Mammary epithelial cell (primary cell): ENCODE measurements at regions not wholly inside any gene's neighbourhood (a gene's known extent, or its start where the extent isn't known, plus 50 kb on each side); places are given as distances from the start of the nearest gene placed in this dataset.

Experiments
- EZH2 ChIP-seq: IDR thresholded peaks from 2 replicates; pipeline ENCODE4 v1.6.1; 2012; ENCODE audit warnings: low read length, inconsistent platforms, borderline replicate concordance
- TF ChIP-seq, protein P1 (sequence below), 2 donors: IDR thresholded peaks in 1 of 2; conservative IDR thresholded peaks in 1 of 2; 2 replicates each; pipeline ENCODE4 v1.5.1; 2011 to 2012; ENCODE audit warnings: inconsistent platforms in 2 of 2, low read length in 2 of 2, mild to moderate bottlenecking in 2 of 2, control low read depth in 1 of 2, low read depth in 1 of 2; ENCODE audit not compliant: insufficient read depth in 1 of 2; ENCODE audit errors: extremely low read depth in 1 of 2

DNA sequence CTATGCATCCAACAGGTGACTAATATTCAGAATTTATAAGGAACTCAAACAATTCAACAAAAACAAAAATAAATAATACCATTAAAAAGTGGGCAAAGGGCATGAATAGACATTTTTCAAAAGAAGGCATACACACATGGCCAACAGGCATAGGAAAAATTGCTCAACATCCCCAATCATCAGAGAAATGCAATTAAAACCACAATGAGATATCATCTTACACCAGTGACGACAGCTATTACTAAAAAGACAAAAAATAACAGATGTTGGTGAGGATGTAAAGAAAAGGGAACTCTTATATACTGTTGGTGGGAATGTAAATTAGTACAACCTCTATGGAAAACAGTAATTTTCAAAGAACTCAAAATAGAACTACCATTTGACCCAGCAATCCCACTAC lies 250.4 kb upstream of the N4BP1 start:
- TF ChIP-seq, protein P1, sequence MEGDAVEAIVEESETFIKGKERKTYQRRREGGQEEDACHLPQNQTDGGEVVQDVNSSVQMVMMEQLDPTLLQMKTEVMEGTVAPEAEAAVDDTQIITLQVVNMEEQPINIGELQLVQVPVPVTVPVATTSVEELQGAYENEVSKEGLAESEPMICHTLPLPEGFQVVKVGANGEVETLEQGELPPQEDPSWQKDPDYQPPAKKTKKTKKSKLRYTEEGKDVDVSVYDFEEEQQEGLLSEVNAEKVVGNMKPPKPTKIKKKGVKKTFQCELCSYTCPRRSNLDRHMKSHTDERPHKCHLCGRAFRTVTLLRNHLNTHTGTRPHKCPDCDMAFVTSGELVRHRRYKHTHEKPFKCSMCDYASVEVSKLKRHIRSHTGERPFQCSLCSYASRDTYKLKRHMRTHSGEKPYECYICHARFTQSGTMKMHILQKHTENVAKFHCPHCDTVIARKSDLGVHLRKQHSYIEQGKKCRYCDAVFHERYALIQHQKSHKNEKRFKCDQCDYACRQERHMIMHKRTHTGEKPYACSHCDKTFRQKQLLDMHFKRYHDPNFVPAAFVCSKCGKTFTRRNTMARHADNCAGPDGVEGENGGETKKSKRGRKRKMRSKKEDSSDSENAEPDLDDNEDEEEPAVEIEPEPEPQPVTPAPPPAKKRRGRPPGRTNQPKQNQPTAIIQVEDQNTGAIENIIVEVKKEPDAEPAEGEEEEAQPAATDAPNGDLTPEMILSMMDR (conservative IDR thresholded peaks at IDR 0.05 in 1 of 2, IDR thresholded peaks at IDR 0.05 in 1 of 2; ENCODE audit: extremely low read depth in 1 of 2, insufficient read depth in 1 of 2, low read depth in 1 of 2, low read length in 2 of 2), result no peak
- no peak for TF ChIP-seq EZH2
